HG02678 (cell line): ENCODE measurements at regions not wholly inside any gene's neighbourhood (a gene's known extent, or its start where the extent isn't known, plus 50 kb on each side); places are given as distances from the start of the nearest gene placed in this dataset.
A peak's percentile ranks its signal among the peaks of the same experiment; 100 is the strongest.

Experiments
- ATAC-seq: cut with Tn5 transposase; IDR thresholded peaks from one replicate; pipeline ENCODE4 v1.9.1; 2021; ENCODE audit warnings: mild to moderate bottlenecking, moderate library complexity; ENCODE audit not compliant: unreplicated experiment

DNA sequence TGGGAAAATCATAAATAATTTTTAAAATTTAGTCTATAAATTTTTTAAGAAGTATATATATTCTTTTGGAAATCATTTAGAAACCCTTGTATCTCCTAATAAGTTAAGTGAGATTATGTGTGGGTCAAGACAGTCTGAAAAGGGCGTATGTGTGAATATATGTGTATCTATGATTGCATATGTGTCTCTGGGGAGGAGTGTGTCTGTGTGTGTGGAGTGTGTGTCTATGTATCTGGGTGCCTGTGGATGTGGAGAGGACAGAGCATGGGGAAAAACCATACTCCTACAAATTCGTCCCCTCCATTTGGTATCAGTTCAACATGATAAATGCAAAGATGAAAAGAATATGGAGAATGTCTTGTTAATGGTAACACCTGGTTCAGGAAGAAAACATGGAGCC is 342.0 kb upstream of the ACTBL2 start:
- ATAC-seq: no peak

- ATAC-seq: no peak
Observed at GRCh38 chr5:57824047-57824446, 341.4 kb upstream of the ACTBL2 start.

GRCh38 chr5:57822651-57823050 is 340.0 kb upstream of the ACTBL2 start:
- no peak for ATAC-seq

- no peak for ATAC-seq
Observed at GRCh38 chr5:57818397-57818796, 335.8 kb upstream of the ACTBL2 start.

GRCh38 chr5:57817924-57818323 is 335.3 kb upstream of the ACTBL2 start:
- ATAC-seq: no peak

GRCh38 chr5:57817001-57817453 is 334.4 kb upstream of the ACTBL2 start:
- no peak for ATAC-seq

- ATAC-seq: no peak
Observed at GRCh38 chr5:57816108-57816507, 333.5 kb upstream of the ACTBL2 start.

DNA sequence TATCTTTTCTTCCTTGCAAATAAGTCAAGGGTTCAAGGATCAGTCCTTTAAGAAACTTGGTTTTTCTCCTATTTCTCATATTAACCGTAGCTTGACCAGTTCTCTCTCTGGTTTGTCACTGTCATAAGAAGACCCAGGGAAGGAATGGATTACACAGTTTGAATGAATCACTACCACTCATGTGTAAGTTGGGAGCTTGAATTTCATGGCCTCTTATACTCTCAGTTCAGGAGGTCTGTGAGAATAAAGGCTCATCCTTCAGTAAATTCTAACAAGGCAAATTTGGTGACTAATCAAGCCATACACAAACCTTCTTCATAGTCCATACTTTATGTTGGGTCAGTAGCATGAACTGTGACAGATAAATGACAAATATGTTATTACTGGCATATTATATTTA is 323.1 kb upstream of the ACTBL2 start:
- ATAC-seq: no peak

GRCh38 chr5:57805170-57805569 is 322.6 kb upstream of the ACTBL2 start:
- ATAC-seq: no peak

DNA sequence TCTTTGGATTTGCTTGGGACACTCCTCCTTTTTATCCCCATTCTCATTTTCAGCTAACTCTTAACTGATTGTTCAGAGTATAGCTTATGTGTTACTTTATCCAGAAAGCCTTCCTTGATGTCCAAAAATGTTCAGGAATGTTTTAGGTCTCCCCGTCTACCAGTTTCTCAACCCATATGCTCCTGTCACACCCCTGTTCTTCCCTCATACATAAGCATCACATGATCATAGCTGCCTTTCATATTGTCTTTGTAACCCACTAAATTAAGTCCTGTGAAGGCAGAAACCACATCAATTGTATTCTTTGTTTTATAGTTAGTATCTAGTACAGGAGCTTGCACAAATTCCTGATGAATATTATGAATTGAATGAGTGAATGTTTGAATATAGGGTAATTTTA is 321.9 kb upstream of the ACTBL2 start:
- no peak for ATAC-seq

- ATAC-seq: no peak
Observed at GRCh38 chr5:57804007-57804444, 321.4 kb upstream of the ACTBL2 start.

GRCh38 chr5:57802131-57802530 is 319.5 kb upstream of the ACTBL2 start:
- ATAC-seq: no peak

DNA sequence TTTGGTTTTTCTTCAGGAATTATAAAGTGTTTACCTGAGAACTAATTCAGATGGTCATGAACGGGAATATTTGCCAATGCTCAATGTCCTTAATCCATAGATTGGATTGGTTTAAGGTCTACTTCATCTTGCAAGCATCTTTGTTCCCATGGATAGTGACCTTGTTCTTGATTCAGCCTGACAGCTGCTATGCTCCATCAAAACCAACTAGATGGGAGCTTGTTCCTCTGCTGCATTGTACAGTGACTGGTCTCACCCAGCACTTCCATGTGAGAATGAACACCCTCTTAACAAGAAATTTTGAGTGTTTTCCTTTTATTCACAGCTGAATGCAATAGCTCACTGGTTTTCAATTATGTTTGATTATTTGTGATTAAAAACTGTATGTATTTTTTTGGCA is 312.6 kb upstream of the ACTBL2 start:
- ATAC-seq: no peak

GRCh38 chr5:57791875-57792274 is 309.3 kb upstream of the ACTBL2 start:
- ATAC-seq: no peak

- no peak for ATAC-seq
Observed at GRCh38 chr5:57785946-57786345, 303.3 kb upstream of the ACTBL2 start.

- ATAC-seq: no peak
Observed at GRCh38 chr5:57784121-57784520, 301.5 kb upstream of the ACTBL2 start.

GRCh38 chr5:57783693-57784092 is 301.1 kb upstream of the ACTBL2 start:
- no peak for ATAC-seq

DNA sequence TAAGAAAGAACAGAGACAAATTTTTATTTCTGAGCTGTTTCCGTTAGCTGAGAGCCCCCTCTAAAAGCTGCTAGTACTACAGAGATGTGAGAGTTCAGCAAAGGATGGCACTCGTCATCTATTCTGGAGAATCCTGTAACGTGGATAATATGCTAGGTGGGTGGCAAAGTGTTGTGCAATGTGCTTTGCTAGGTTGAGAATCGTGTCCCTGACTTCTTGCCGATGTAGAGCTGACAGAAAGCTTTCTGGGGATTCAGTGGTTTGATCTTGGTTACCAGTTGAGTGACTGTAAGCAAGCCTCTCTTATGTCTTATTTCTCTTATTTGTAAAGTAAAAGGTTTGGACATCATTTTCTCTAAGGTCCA is 298.3 kb upstream of the ACTBL2 start:
- ATAC-seq: no peak

DNA sequence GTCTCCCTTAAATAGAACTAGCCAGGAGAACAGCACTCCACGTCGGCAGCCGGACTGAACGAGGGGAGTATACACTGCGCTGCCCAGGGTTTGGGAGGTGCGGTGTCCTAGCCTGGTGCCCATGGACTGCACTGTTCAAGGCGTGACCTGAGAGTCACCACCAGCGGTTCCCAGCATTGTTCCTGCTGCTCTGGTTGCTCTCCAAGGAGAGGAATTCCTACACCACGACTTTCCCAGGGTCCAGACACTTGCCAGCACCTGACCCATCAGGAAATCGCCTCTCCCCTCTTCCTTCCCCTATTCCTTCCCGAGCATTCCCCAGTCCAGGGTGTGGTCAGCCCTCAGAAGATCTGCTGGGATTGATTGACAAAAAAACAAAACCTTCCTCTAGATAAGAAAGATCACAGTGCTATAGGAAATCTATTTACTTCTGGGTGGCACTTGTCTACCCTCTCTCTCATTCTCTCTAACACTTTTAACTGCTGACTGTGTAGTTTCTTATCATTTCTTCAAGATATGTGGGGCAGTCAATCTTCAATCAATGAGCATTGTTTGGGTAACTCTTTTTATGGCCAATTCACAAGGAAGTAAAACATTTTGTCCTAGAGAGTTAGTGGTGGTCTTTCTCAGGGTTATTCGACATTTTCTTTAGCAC is 297.8 kb upstream of the ACTBL2 start:
- no peak for ATAC-seq

GRCh38 chr5:57779383-57780223 is 297.0 kb upstream of the ACTBL2 start:
- ATAC-seq: peak; percentile 66

DNA sequence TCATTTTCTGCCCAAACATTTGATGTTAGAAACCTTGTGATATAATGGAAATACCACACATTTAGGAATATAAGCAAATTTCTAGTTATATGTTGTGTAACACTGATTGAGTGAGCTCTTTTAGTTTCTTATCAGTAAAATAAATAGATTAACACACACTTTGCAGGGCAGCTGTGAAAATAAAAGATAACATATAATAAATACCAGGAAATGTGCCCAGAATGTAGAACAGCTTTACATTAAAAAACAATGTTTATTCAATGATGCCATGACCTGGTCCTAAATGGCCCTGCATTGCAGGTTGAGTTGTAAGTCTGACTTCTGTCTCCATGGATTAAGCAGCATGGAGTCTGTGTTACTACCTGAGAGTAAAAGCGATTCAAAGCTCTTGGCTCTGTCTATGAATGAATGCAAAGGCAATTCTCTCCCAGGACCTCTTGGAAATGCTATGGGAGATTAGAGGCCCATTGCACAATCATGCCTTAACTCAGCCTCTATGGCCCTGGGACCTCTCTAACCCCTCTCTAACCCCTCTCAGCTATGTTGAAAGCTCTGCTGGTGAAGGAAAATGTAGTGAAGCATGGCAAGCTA is 296.0 kb upstream of the ACTBL2 start:
- ATAC-seq: no peak

- ATAC-seq: no peak
Observed at GRCh38 chr5:57777174-57777581, 294.6 kb upstream of the ACTBL2 start.
